AG09319 (cell line): ENCODE measurements at regions not wholly inside any gene's neighbourhood (a gene's known extent, or its start where the extent isn't known, plus 50 kb on each side); places are given as distances from the start of the nearest gene placed in this dataset.
A peak's percentile ranks its signal among the peaks of the same experiment; 100 is the strongest.

Experiments
- DNase-seq: peaks from one replicate; pipeline ENCODE4 v3.0.0-alpha.2; 2010; ENCODE audit warnings: low read depth; ENCODE audit errors: extremely low read depth
- CTCF ChIP-seq: IDR thresholded peaks from 2 replicates; pipeline ENCODE4 v1.5.1; 2011; ENCODE audit warnings: low read depth, mild to moderate bottlenecking, inconsistent platforms, low read length, moderate library complexity

GRCh38 chr6:44057931-44058616 is 69.2 kb downstream of the MRPL14 start:
- TF ChIP-seq CTCF: no peak
- DNase-seq: no peak

- DNase-seq: no peak
- TF ChIP-seq CTCF: no peak
Observed at GRCh38 chr6:44057238-44057930, 69.9 kb downstream of the MRPL14 start.

GRCh38 chr6:44056392-44057237 is 70.6 kb downstream of the MRPL14 start:
- no peak for DNase-seq
- no peak for TF ChIP-seq CTCF

GRCh38 chr6:44054721-44055559 is 72.3 kb downstream of the MRPL14 start:
- TF ChIP-seq CTCF: peak; percentile 7; the same call in 1 of the 2 replicates
- DNase-seq: peak; percentile 83

GRCh38 chr6:44053760-44054556 is 73.3 kb downstream of the MRPL14 start:
- peak; percentile 85 for DNase-seq
- TF ChIP-seq CTCF: no peak

- no peak for DNase-seq
- TF ChIP-seq CTCF: no peak
Observed at GRCh38 chr6:44053106-44053756, 74.0 kb downstream of the MRPL14 start.
